ENCODE measurements at regions not wholly inside any gene's neighbourhood (a gene's known extent, or its start where the extent isn't known, plus 50 kb on each side); places are given as distances from the start of the nearest gene placed in this dataset.

DNA sequence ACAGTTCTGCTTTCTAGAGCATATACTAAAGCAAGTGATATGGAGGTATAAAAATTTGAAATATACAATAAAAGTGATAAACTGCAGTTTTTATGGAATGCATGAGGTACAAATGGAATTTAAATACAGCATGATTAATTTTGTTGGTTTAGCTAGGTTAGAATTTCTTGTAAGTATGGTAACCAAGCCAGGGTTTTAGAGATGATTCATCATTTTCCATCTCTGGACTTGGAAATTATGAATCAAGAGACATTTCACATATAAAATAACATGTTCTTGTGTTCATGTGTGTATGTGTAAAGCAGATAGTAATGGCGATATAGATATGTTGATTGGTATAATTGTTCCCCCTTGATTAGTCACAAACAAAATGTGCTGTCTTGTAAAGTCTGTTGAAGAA is 1219.8 kb downstream of the CDH8 start:
- TF ChIP-seq, protein P1, sequence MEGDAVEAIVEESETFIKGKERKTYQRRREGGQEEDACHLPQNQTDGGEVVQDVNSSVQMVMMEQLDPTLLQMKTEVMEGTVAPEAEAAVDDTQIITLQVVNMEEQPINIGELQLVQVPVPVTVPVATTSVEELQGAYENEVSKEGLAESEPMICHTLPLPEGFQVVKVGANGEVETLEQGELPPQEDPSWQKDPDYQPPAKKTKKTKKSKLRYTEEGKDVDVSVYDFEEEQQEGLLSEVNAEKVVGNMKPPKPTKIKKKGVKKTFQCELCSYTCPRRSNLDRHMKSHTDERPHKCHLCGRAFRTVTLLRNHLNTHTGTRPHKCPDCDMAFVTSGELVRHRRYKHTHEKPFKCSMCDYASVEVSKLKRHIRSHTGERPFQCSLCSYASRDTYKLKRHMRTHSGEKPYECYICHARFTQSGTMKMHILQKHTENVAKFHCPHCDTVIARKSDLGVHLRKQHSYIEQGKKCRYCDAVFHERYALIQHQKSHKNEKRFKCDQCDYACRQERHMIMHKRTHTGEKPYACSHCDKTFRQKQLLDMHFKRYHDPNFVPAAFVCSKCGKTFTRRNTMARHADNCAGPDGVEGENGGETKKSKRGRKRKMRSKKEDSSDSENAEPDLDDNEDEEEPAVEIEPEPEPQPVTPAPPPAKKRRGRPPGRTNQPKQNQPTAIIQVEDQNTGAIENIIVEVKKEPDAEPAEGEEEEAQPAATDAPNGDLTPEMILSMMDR (IDR thresholded peaks at IDR 0.05) = no peak
- H3K9me3 ChIP-seq = no peaks in the 10 kb centered on the region
- intact Hi-C loops (cut with DNase I) = no loop called here
- peaks cover 0 to 4% of the 10 kb centered on the region in 2 donors for H3K4me1 ChIP-seq
- H3K4me3 ChIP-seq = no peak overlapping the region
- H3K27me3 ChIP-seq = no peaks in the 10 kb centered on the region
- no peaks in the 10 kb centered on the region for H3K36me3 ChIP-seq
- no peak overlapping the region for H3K27ac ChIP-seq
- no peak for DNase-seq (ENCODE audit: low spot score in 2 of 2)

DNA sequence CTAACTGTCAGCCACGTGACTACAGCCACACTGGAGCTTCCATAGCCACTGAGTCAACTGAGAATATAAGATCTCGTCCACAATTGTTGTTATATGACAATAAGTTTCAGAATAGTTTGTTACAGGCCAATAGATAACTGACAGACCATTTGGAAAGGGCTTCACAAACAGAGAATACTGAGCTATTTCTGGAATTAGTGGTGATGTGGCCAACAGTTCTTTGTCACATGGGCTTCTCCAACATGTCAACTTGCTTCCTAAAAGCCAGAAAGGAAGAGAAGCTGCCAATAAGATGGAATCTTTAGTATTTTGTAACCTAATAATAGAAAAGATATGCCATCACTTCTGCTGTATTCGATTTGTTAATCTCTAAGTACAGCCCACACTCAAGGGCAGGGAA is 1220.4 kb downstream of the CDH8 start:
- TF ChIP-seq, protein P1 (IDR thresholded peaks at IDR 0.05) = no peak
- Histone ChIP-seq H3K4me3 (no peak overlapping the region), H3K36me3 (no peaks in the 10 kb centered on the region), H3K9me3 (no peaks in the 10 kb centered on the region), H3K27me3 (no peaks in the 10 kb centered on the region), H3K27ac (peak overlapping the region in 1 of 2 donors; percentile 40), H3K4me1 (peaks cover 0 to 4% of the 10 kb centered on the region in 2 donors)
- intact Hi-C loops (cut with DNase I) = no loop called here
- no peak for DNase-seq (ENCODE audit: low spot score in 2 of 2)

DNA sequence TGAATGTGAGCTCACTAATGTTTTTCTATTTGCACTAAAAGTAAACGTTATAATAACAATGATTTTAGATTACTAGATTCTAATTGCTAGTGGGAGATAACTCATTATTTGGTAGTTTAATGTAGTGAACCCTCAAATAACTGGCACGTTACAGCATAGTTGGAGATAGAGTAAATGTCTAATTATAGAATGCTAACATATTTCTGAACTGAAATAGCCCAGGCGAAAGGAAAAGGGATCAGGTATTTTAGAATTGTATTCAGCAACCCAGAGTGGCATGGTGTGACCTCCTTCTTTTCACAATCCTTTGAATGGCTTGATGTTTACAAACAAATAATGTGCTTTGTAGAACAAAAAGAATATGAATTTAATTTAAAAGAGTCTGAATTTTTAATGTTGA is 1221.2 kb downstream of the CDH8 start:
- intact Hi-C loops (cut with DNase I) = no loop called here
- TF ChIP-seq, protein P1 (IDR thresholded peaks at IDR 0.05) = no peak
- no peaks in the 10 kb centered on the region for H3K36me3 ChIP-seq
- H3K9me3 ChIP-seq = no peaks in the 10 kb centered on the region
- H3K4me1 ChIP-seq = peaks cover 0 to 4% of the 10 kb centered on the region in 2 donors
- no peak overlapping the region for H3K4me3 ChIP-seq
- no peaks in the 10 kb centered on the region for H3K27me3 ChIP-seq
- H3K27ac ChIP-seq = peak overlapping the region in 1 of 2 donors; percentile 8
- DNase-seq (ENCODE audit: low spot score in 2 of 2) = no peak

DNA sequence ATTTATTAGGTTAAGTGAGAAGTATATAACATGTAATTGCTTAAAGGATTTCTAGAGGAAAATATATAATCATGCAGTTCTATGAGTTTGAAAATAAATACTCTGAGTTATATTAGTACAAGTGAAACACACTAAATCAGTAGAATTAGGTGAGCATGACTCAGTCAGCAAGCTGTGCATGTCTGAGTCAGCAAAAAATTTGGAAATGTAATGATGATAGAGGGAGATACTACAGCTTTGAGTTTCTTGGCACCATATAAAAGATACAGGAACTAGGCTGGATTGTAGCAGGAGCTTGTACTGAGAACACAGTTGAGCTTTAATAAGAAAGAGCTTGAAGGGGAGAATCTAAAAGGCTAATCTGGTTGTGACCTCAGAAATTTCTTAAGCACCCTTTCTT is 1224.6 kb downstream of the CDH8 start:
- Histone ChIP-seq H3K27me3 (no peaks in the 10 kb centered on the region), H3K9me3 (no peaks in the 10 kb centered on the region), H3K4me3 (no peak overlapping the region), H3K27ac (no peak overlapping the region), H3K4me1 (peaks cover 0 to 4% of the 10 kb centered on the region in 2 donors), H3K36me3 (no peaks in the 10 kb centered on the region)
- no peak for DNase-seq (ENCODE audit: low spot score in 2 of 2)
- TF ChIP-seq, protein P1 (IDR thresholded peaks at IDR 0.05) = no peak
- intact Hi-C loops (cut with DNase I) = no loop called here

DNA sequence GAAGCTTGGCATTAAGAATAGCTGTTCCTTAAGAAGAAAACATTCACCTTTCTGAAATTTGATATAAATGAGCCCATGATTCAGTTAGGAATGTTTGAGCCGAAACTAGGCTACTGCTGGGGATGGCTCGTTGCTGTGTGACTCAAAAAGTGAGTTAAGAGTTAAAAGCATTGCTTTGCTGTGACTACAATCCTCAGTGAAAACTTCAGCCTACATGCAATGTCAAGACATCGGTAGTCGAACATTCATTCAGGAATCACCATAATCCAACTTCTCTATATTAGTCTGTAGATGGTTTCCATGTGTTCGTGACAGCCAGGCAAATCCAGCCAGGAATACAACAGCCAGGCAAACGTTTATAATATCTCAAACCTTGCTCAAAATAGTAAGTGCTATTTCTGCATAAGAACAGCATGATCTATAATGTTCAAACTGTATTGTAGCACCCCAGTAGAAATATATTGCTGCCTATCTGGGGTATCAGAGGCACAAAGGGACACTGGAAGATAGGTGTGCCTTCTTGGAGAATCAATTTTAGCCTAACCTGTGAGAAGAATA is 1225.1 kb downstream of the CDH8 start:
- Histone ChIP-seq H3K27me3 (no peaks in the 10 kb centered on the region), H3K4me1 (peaks cover 0 to 4% of the 10 kb centered on the region in 2 donors), H3K36me3 (no peaks in the 10 kb centered on the region), H3K27ac (no peak overlapping the region), H3K9me3 (no peaks in the 10 kb centered on the region), H3K4me3 (no peak overlapping the region)
- TF ChIP-seq, protein P1 (IDR thresholded peaks at IDR 0.05) = no peak
- no peak for DNase-seq (ENCODE audit: low spot score in 2 of 2)
- intact Hi-C loops (cut with DNase I) = no loop called here

DNA sequence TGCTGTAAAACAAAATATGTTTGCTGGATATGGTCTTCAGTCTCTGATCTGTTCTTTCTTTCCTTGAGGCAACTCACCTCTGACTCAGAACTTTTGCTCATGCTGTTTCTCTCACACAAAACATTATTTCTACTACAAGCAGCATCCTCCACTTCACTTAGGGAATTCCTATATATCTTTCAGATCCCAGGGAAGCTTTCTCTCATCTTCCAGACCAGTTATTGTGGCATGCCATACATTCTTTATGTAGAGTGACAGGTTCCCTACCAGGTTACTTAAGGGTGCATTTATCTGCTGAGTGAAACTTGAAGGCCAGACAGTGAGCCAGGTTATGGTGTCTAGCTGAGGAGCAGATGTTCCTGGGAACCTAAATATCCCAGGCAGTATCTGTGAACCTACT is 1226.0 kb downstream of the CDH8 start:
- no peak overlapping the region for H3K4me3 ChIP-seq
- no peaks in the 10 kb centered on the region for H3K36me3 ChIP-seq
- DNase-seq (ENCODE audit: low spot score in 2 of 2) = no peak
- H3K27ac ChIP-seq = no peak overlapping the region
- no peaks in the 10 kb centered on the region for H3K4me1 ChIP-seq
- intact Hi-C loops (cut with DNase I) = no loop called here
- TF ChIP-seq, protein P1 (IDR thresholded peaks at IDR 0.05) = no peak
- no peaks in the 10 kb centered on the region for H3K9me3 ChIP-seq
- H3K27me3 ChIP-seq = no peaks in the 10 kb centered on the region
